ENCODE measurements at regions not wholly inside any gene's neighbourhood (a gene's known extent, or its start where the extent isn't known, plus 50 kb on each side); places are given as distances from the start of the nearest gene placed in this dataset.

- ChIA-PET POLR2A (no interaction called here), CTCF (no interaction called here)
- DNase-seq (ENCODE audit: low read depth, low spot score) = no peak
- H3K4me3 ChIP-seq (ENCODE audit: low read depth, low read length) = no peak overlapping the region
- no peak for TF ChIP-seq CTCF (IDR thresholded peaks at IDR 0.05; ENCODE audit: insufficient read depth, low read length, missing control alignments)
Observed at GRCh38 chr12:19896534-19896933, 457.2 kb downstream of the AEBP2 start.

- no peak for DNase-seq (ENCODE audit: low read depth, low spot score)
- ChIA-PET CTCF (no interaction called here), POLR2A (no interaction called here)
- no peak overlapping the region for H3K4me3 ChIP-seq (ENCODE audit: low read depth, low read length)
- TF ChIP-seq CTCF (IDR thresholded peaks at IDR 0.05; ENCODE audit: insufficient read depth, low read length, missing control alignments) = no peak
Observed at GRCh38 chr12:19897900-19898408, 458.7 kb downstream of the AEBP2 start.

- H3K4me3 ChIP-seq (ENCODE audit: low read depth, low read length) = no peak overlapping the region
- ChIA-PET POLR2A (no interaction called here), CTCF (interaction anchor here (0.6 to 1.8 kb wide), 2 partner anchors 9 to 18 kb away, joined by 3 to 10 read pairs; no protein-coding TSS in a partner anchor)
- DNase-seq (ENCODE audit: low read depth, low spot score) = no peak
- no peak for TF ChIP-seq CTCF (IDR thresholded peaks at IDR 0.05; ENCODE audit: insufficient read depth, low read length, missing control alignments)
Observed at GRCh38 chr12:19901841-19902240, 462.5 kb downstream of the AEBP2 start.

GRCh38 chr12:19904819-19905218, 463.5 kb upstream of the PDE3A start:
- no peak overlapping the region for H3K4me3 ChIP-seq (ENCODE audit: low read depth, low read length)
- DNase-seq (ENCODE audit: low read depth, low spot score) = no peak
- ChIA-PET CTCF (interaction anchor here (1.1 to 3.3 kb wide), 3 partner anchors 11 to 147 kb away, joined by 3 to 13 read pairs (median 4); no protein-coding TSS in a partner anchor), POLR2A (no interaction called here)
- TF ChIP-seq CTCF (IDR thresholded peaks at IDR 0.05; ENCODE audit: insufficient read depth, low read length, missing control alignments) = no peak

- POLR2A ChIA-PET = no interaction called here
Observed at GRCh38 chr12:19908830-19909229, 459.5 kb upstream of the PDE3A start.

GRCh38 chr12:19909418-19909817, 458.9 kb upstream of the PDE3A start:
- ChIA-PET CTCF (interaction anchor here (0.6 to 1.0 kb wide), 2 partner anchors 170 to 692 kb away, joined by 3 to 4 read pairs; no protein-coding TSS in a partner anchor), POLR2A (no interaction called here)
- H3K4me3 ChIP-seq (ENCODE audit: low read depth, low read length) = no peak overlapping the region
- no peak for DNase-seq (ENCODE audit: low read depth, low spot score)
- no peak for TF ChIP-seq CTCF (IDR thresholded peaks at IDR 0.05; ENCODE audit: insufficient read depth, low read length, missing control alignments)

More at GRCh38 chr12:19908830-19909229, 459.5 kb upstream of the PDE3A start:
- TF ChIP-seq CTCF (IDR thresholded peaks at IDR 0.05; ENCODE audit: insufficient read depth, low read length, missing control alignments) = no peak
- DNase-seq (ENCODE audit: low read depth, low spot score) = no peak
- CTCF ChIA-PET = interaction anchor here (0.6 kb wide), 1 partner anchor 693 kb away, joined by 3 read pairs; no protein-coding TSS in a partner anchor
- no peak overlapping the region for H3K4me3 ChIP-seq (ENCODE audit: low read depth, low read length)
